Activated CD8-positive, alpha-beta memory T cell treated with anti-CD3 and anti-CD28 coated beads for 24 hours (primary cell): ENCODE measurements at regions not wholly inside any gene's neighbourhood (a gene's known extent, or its start where the extent isn't known, plus 50 kb on each side); places are given as distances from the start of the nearest gene placed in this dataset.

Source experiments
- DNase-seq: peaks from one replicate; pipeline ENCODE4 v3.0.0-alpha.2; 2020

GRCh38 chr10:125333769-125334168, 173.4 kb upstream of the CTBP2 start:
- no peak for DNase-seq

GRCh38 chr10:125333209-125333591, 172.8 kb upstream of the CTBP2 start:
- DNase-seq = no peak

- no peak for DNase-seq
These were observed 172.3 kb upstream of the CTBP2 start for GRCh38 chr10:125332548-125333208.

GRCh38 chr10:125331056-125331455, 170.7 kb upstream of the CTBP2 start:
- no peak for DNase-seq

- DNase-seq = no peak
These were observed 168.7 kb upstream of the CTBP2 start for GRCh38 chr10:125329056-125329455.

- DNase-seq = no peak
These were observed 165.0 kb upstream of the CTBP2 start for GRCh38 chr10:125325326-125325725.

GRCh38 chr10:125316436-125316835, 156.1 kb upstream of the CTBP2 start:
- no peak for DNase-seq

- no peak for DNase-seq
These were observed 140.6 kb upstream of the CTBP2 start for GRCh38 chr10:125300937-125301336.

GRCh38 chr10:125299461-125299860, 139.1 kb upstream of the CTBP2 start:
- DNase-seq = no peak

- DNase-seq = no peak
These were observed 136.2 kb upstream of the CTBP2 start for GRCh38 chr10:125296598-125296997.

- no peak for DNase-seq
These were observed 133.7 kb upstream of the CTBP2 start for GRCh38 chr10:125294109-125294508.

- no peak for DNase-seq
These were observed 131.5 kb upstream of the CTBP2 start for GRCh38 chr10:125291836-125292235.

- no peak for DNase-seq
These were observed 129.1 kb upstream of the CTBP2 start for GRCh38 chr10:125289461-125289860.

- no peak for DNase-seq
These were observed 124.7 kb upstream of the CTBP2 start for GRCh38 chr10:125284875-125285597.

GRCh38 chr10:125283836-125284614, 123.7 kb upstream of the CTBP2 start:
- DNase-seq = no peak

- no peak for DNase-seq
These were observed 123.0 kb upstream of the CTBP2 start for GRCh38 chr10:125283191-125283835.

- no peak for DNase-seq
These were observed 120.7 kb upstream of the CTBP2 start for GRCh38 chr10:125281091-125281490.

GRCh38 chr10:125276133-125276532, 115.8 kb upstream of the CTBP2 start:
- no peak for DNase-seq

- DNase-seq = no peak
These were observed 114.6 kb upstream of the CTBP2 start for GRCh38 chr10:125274961-125275360.

- DNase-seq = no peak
These were observed 112.7 kb upstream of the CTBP2 start for GRCh38 chr10:125273023-125273422.

- DNase-seq = no peak
These were observed 109.4 kb upstream of the CTBP2 start for GRCh38 chr10:125269716-125270115.

- no peak for DNase-seq
These were observed 106.6 kb upstream of the CTBP2 start for GRCh38 chr10:125266966-125267365.

- no peak for DNase-seq
These were observed 106.2 kb upstream of the CTBP2 start for GRCh38 chr10:125266541-125266940.
